GM12878 (cell line): ENCODE measurements at regions not wholly inside any gene's neighbourhood (a gene's known extent, or its start where the extent isn't known, plus 50 kb on each side); places are given as distances from the start of the nearest gene placed in this dataset.

ENCODE experiments used
- ATAC-seq: fragments of 200-7000 bp; cut with Tn5 transposase; 3 replicates; pipeline ENCODE4 v1.9.1; 2020; ENCODE audit warnings: mild to moderate bottlenecking, moderate library complexity
- BruUV-seq: library from RNA; stranded (reverse); fragments of 400-500 nt; replicated peaks from 2 replicates; lab custom pipeline; 2021; lab: Mats Ljungman, UMichigan
- CTCF ChIA-PET: fragments of 300-600 bp; sonication (Branson Sonifier 250); formaldehyde crosslinking; extraction: SDS; loops from one replicate; lab custom pipeline; 2021; ENCODE audit warnings: inconsistent platforms; lab: Yijun Ruan, JAX
- POLR2A ChIA-PET: fragments of 350-600 bp; formaldehyde crosslinking; extraction: SDS; loops from one replicate; lab custom pipeline; 2021; ENCODE audit warnings: inconsistent platforms; lab: Charles Lee
- RAD21 ChIA-PET: fragments of 300-600 bp; sonication (Branson Sonifier 250); formaldehyde crosslinking; loops from one replicate; lab custom pipeline; 2023; ENCODE audit warnings: antibody characterized with exemption; ENCODE audit not compliant: unreplicated experiment; lab: Charles Lee
- SMC1A ChIA-PET: fragments of 300-600 bp; sonication (Branson Sonifier 250); formaldehyde crosslinking; loops from one replicate; lab custom pipeline; 2023; ENCODE audit not compliant: unreplicated experiment, uncharacterized antibody; lab: Charles Lee
- DNase-seq: peaks from one replicate; pipeline ENCODE4 v3.0.0-alpha.2; 2011; ENCODE audit warnings: low read depth, low spot score
- FAIRE-seq: peaks from 3 replicates; lab custom pipeline; 2011; peaks lifted over from hg19 to GRCh38; lab: Jason Lieb, UNC
- H2AFZ ChIP-seq: 2 replicates; pipeline ENCODE4 v1.6.0; 2011; ENCODE audit warnings: low read depth, low read length, control low read depth; ENCODE audit not compliant: control insufficient read depth
- H3K27ac ChIP-seq: 2 replicates; pipeline ENCODE4 v1.5.1; 2011; ENCODE audit warnings: control low read depth; ENCODE audit not compliant: control insufficient read depth, insufficient read depth
- H3K27me3 ChIP-seq, 2 experiments: replicated peaks in 1 of 2; 2 replicates each; pipeline versions ENCODE4 v1.6.0 to v1.6.1; 2011; ENCODE audit warnings: low read length in 1 of 2; ENCODE audit not compliant: control insufficient read depth in 2 of 2, insufficient read depth in 2 of 2
- H3K36me3 ChIP-seq, 2 experiments: 2 replicates each; pipeline ENCODE4 v1.5.1; 2011; ENCODE audit warnings: low read length in 1 of 2; ENCODE audit not compliant: control insufficient read depth in 2 of 2, insufficient read depth in 2 of 2
- H3K4me1 ChIP-seq: 2 replicates; pipeline ENCODE4 v1.6.1; 2011; ENCODE audit warnings: mild to moderate bottlenecking, low read length, moderate library complexity, mixed read lengths; ENCODE audit not compliant: control insufficient read depth, insufficient read depth
- H3K4me2 ChIP-seq: 2 replicates; pipeline ENCODE4 v1.6.0; 2011; ENCODE audit warnings: control low read depth; ENCODE audit not compliant: control insufficient read depth, insufficient read depth
- H3K4me3 ChIP-seq: fragments of 200-600 bp; sonication (generic); 2 replicates; pipeline ENCODE4 v1.5.1; 2016
- H3K79me2 ChIP-seq: 2 replicates; pipeline ENCODE4 v1.6.0; 2011; ENCODE audit warnings: low read length; ENCODE audit not compliant: control insufficient read depth, insufficient read depth
- H3K9ac ChIP-seq: 2 replicates; pipeline ENCODE4 v1.8.0; 2011; ENCODE audit warnings: low read length, control low read depth, mixed read lengths; ENCODE audit not compliant: control insufficient read depth, insufficient read depth
- H3K9me3 ChIP-seq: replicated peaks from 3 replicates; pipeline ENCODE4 v1.5.1; 2011; ENCODE audit warnings: mild to moderate bottlenecking, low read length; ENCODE audit not compliant: control insufficient read depth, insufficient read depth
- H4K20me1 ChIP-seq: 2 replicates; pipeline ENCODE4 v1.6.0; 2011; ENCODE audit not compliant: control insufficient read depth, insufficient read depth
- JUNB ChIP-seq: IDR thresholded peaks from 2 replicates; pipeline ENCODE4 v1.6.1; 2016; ENCODE audit warnings: antibody characterized with exemption, mild to moderate bottlenecking
- KAT2A ChIP-seq: conservative IDR thresholded peaks from 2 replicates; pipeline ENCODE4 v1.6.1; 2011; ENCODE audit warnings: low read depth, low read length; ENCODE audit not compliant: control insufficient read depth
- MYC ChIP-seq: IDR thresholded peaks from 2 replicates; pipeline ENCODE4 v1.6.1; 2011; ENCODE audit warnings: mild to moderate bottlenecking, low read length, moderate library complexity, inconsistent platforms; ENCODE audit not compliant: insufficient read depth, insufficient replicate concordance, insufficient read length, severe bottlenecking
- NR2C2 ChIP-seq: IDR thresholded peaks from 2 replicates; pipeline ENCODE4 v1.6.1; 2011; ENCODE audit warnings: borderline replicate concordance, low read depth; ENCODE audit not compliant: control insufficient read depth, insufficient read length
- NR2F1 ChIP-seq: fragments of 450-650 bp; conservative IDR thresholded peaks from 2 replicates; pipeline ENCODE4 v1.6.1; 2017; ENCODE audit warnings: mild to moderate bottlenecking
- STAT1 ChIP-seq: fragments of 450-650 bp; conservative IDR thresholded peaks from 2 replicates; pipeline ENCODE4 v1.6.1; 2014; ENCODE audit warnings: antibody characterized with exemption, mild to moderate bottlenecking
- TARDBP ChIP-seq: IDR thresholded peaks from 2 replicates; pipeline ENCODE4 v1.6.1; 2016; ENCODE audit warnings: borderline replicate concordance
- ZBED1 ChIP-seq: IDR thresholded peaks from 2 replicates; pipeline ENCODE4 v1.6.1; 2016; ENCODE audit warnings: borderline replicate concordance
- WGBS: methylation state at CpG from one replicate; pipeline ENCODE4 v1.1.6; 2016; ENCODE audit warnings: low lambda C conversion rate; ENCODE audit not compliant: insufficient replicate concordance, insufficient coverage; ENCODE audit errors: missing lambda C conversion rate; 5-methylcytosine and 5-hydroxymethylcytosine counted together
- in situ Hi-C: fragments of 300-500 bp; cut with MboI; formaldehyde crosslinking; loops from 9 replicates; pipeline ENCODE4 v1.14.3; 2018; ENCODE audit warnings: mixed read lengths
- intact Hi-C: fragments of 100-400 bp; cut with micrococcal nuclease; formaldehyde crosslinking; loops from one replicate; pipeline ENCODE4 v1.14.2; 2022; ENCODE audit not compliant: unreplicated experiment
- TF ChIP-seq, protein P1 (sequence below): fragments of 450-650 bp; IDR thresholded peaks from 2 replicates; pipeline ENCODE4 v1.6.1; 2017; ENCODE audit warnings: mild to moderate bottlenecking, low read depth, inconsistent platforms; ENCODE audit not compliant: poor library complexity, severe bottlenecking
- TF ChIP-seq, protein P2 (sequence below): IDR thresholded peaks from 2 replicates; pipeline ENCODE4 v1.6.1; 2012; ENCODE audit warnings: mild to moderate bottlenecking, low read depth, low read length
- TF ChIP-seq, protein P3 (sequence below): fragments of 450-650 bp; IDR thresholded peaks from 2 replicates; pipeline ENCODE4 v1.6.1; 2016; ENCODE audit warnings: mild to moderate bottlenecking
- TF ChIP-seq, protein P4 (sequence below): fragments of 450-650 bp; IDR thresholded peaks from 2 replicates; pipeline ENCODE4 v1.6.1; 2017; ENCODE audit warnings: mild to moderate bottlenecking, moderate library complexity

DNA sequence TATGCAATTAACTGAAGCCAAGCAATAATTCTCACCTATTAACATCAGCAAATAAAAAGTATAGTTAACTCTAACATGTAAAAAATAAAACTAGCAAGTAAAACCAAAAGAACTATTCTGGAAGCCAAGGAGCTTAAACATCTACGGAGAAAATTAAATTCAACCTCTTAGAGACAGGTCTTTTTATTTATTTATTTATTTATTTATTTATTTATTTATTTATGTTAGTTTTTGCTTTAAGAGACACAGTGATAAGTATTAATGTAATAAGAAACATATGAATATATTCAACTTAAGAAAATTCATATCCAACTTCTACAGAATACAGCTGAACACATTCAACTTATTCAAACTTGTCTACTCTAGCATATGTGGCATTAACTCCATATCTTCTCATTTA is 472.1 kb upstream of the IZUMO3 start:
- FAIRE-seq, result no peak
- no peaks in the 10 kb centered on the region for H3K4me1 ChIP-seq
- H3K27me3 ChIP-seq, result no peaks in the 10 kb centered on the region
- H2AFZ ChIP-seq, result no peak overlapping the region
- ATAC-seq, result no peak
- H4K20me1 ChIP-seq, result no peaks in the 10 kb centered on the region
- POLR2A ChIA-PET, result no interaction called here
- intact Hi-C loops (no loop called here), in situ Hi-C loops (no loop called here)
- no TSS peak for BruUV-seq
- no peak overlapping the region for H3K4me3 ChIP-seq
- RAD21 ChIA-PET, result no interaction called here
- H3K36me3 ChIP-seq, result no peaks in the 10 kb centered on the region
- no peaks in the 10 kb centered on the region for H3K79me2 ChIP-seq
- no peak overlapping the region for H3K4me2 ChIP-seq
- no peaks in the 10 kb centered on the region for H3K9me3 ChIP-seq
- H3K27ac ChIP-seq, result no peak overlapping the region
- no peak overlapping the region for H3K9ac ChIP-seq
- SMC1A ChIA-PET, result no interaction called here
- TF ChIP-seq NR2F1, result no peak
- no peak for TF ChIP-seq JUNB
- no peak for TF ChIP-seq STAT1
- TF ChIP-seq TARDBP, result no peak
- TF ChIP-seq ZBED1, result no peak
- TF ChIP-seq, protein P1, sequence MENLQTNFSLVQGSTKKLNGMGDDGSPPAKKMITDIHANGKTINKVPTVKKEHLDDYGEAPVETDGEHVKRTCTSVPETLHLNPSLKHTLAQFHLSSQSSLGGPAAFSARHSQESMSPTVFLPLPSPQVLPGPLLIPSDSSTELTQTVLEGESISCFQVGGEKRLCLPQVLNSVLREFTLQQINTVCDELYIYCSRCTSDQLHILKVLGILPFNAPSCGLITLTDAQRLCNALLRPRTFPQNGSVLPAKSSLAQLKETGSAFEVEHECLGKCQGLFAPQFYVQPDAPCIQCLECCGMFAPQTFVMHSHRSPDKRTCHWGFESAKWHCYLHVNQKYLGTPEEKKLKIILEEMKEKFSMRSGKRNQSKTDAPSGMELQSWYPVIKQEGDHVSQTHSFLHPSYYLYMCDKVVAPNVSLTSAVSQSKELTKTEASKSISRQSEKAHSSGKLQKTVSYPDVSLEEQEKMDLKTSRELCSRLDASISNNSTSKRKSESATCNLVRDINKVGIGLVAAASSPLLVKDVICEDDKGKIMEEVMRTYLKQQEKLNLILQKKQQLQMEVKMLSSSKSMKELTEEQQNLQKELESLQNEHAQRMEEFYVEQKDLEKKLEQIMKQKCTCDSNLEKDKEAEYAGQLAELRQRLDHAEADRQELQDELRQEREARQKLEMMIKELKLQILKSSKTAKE, result no peak
- no peak for TF ChIP-seq KAT2A
- no peak for TF ChIP-seq NR2C2
- no peak for TF ChIP-seq MYC
- TF ChIP-seq, protein P2, sequence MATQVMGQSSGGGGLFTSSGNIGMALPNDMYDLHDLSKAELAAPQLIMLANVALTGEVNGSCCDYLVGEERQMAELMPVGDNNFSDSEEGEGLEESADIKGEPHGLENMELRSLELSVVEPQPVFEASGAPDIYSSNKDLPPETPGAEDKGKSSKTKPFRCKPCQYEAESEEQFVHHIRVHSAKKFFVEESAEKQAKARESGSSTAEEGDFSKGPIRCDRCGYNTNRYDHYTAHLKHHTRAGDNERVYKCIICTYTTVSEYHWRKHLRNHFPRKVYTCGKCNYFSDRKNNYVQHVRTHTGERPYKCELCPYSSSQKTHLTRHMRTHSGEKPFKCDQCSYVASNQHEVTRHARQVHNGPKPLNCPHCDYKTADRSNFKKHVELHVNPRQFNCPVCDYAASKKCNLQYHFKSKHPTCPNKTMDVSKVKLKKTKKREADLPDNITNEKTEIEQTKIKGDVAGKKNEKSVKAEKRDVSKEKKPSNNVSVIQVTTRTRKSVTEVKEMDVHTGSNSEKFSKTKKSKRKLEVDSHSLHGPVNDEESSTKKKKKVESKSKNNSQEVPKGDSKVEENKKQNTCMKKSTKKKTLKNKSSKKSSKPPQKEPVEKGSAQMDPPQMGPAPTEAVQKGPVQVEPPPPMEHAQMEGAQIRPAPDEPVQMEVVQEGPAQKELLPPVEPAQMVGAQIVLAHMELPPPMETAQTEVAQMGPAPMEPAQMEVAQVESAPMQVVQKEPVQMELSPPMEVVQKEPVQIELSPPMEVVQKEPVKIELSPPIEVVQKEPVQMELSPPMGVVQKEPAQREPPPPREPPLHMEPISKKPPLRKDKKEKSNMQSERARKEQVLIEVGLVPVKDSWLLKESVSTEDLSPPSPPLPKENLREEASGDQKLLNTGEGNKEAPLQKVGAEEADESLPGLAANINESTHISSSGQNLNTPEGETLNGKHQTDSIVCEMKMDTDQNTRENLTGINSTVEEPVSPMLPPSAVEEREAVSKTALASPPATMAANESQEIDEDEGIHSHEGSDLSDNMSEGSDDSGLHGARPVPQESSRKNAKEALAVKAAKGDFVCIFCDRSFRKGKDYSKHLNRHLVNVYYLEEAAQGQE, result no peak
- TF ChIP-seq, protein P3, sequence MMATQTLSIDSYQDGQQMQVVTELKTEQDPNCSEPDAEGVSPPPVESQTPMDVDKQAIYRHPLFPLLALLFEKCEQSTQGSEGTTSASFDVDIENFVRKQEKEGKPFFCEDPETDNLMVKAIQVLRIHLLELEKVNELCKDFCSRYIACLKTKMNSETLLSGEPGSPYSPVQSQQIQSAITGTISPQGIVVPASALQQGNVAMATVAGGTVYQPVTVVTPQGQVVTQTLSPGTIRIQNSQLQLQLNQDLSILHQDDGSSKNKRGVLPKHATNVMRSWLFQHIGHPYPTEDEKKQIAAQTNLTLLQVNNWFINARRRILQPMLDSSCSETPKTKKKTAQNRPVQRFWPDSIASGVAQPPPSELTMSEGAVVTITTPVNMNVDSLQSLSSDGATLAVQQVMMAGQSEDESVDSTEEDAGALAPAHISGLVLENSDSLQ, result no peak
- TF ChIP-seq, protein P4, sequence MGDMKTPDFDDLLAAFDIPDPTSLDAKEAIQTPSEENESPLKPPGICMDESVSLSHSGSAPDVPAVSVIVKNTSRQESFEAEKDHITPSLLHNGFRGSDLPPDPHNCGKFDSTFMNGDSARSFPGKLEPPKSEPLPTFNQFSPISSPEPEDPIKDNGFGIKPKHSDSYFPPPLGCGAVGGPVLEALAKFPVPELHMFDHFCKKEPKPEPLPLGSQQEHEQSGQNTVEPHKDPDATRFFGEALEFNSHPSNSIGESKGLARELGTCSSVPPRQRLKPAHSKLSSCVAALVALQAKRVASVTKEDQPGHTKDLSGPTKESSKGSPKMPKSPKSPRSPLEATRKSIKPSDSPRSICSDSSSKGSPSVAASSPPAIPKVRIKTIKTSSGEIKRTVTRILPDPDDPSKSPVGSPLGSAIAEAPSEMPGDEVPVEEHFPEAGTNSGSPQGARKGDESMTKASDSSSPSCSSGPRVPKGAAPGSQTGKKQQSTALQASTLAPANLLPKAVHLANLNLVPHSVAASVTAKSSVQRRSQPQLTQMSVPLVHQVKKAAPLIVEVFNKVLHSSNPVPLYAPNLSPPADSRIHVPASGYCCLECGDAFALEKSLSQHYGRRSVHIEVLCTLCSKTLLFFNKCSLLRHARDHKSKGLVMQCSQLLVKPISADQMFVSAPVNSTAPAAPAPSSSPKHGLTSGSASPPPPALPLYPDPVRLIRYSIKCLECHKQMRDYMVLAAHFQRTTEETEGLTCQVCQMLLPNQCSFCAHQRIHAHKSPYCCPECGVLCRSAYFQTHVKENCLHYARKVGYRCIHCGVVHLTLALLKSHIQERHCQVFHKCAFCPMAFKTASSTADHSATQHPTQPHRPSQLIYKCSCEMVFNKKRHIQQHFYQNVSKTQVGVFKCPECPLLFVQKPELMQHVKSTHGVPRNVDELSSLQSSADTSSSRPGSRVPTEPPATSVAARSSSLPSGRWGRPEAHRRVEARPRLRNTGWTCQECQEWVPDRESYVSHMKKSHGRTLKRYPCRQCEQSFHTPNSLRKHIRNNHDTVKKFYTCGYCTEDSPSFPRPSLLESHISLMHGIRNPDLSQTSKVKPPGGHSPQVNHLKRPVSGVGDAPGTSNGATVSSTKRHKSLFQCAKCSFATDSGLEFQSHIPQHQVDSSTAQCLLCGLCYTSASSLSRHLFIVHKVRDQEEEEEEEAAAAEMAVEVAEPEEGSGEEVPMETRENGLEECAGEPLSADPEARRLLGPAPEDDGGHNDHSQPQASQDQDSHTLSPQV, result no peak
- DNase-seq, result no peak
- CTCF ChIA-PET, result no interaction called here
- WGBS, result 41% methylated on average over 1 of the region's 1 CpG
